MM.1S (cell line): ENCODE measurements at regions not wholly inside any gene's neighbourhood (a gene's known extent, or its start where the extent isn't known, plus 50 kb on each side); places are given as distances from the start of the nearest gene placed in this dataset.

Experiments used
- DNase-seq: peaks from one replicate; pipeline ENCODE4 v3.0.0-alpha.2; 2015
- H2AFZ ChIP-seq: fragments of 300-600 bp; sonication (generic); 2 replicates; pipeline ENCODE4 v1.6.0; 2016; ENCODE audit warnings: antibody characterized with exemption, low read length
- H3F3A ChIP-seq: fragments of 300-600 bp; sonication (generic); 2 replicates; pipeline ENCODE4 v1.6.1; 2016; ENCODE audit warnings: mild to moderate bottlenecking, antibody characterized with exemption, low read length, moderate library complexity, mixed read lengths; ENCODE audit not compliant: insufficient read depth
- H3K27ac ChIP-seq: fragments of 300-600 bp; sonication (generic); 2 replicates; pipeline ENCODE4 v1.5.1; 2016; ENCODE audit warnings: mild to moderate bottlenecking, low read length
- H3K27me3 ChIP-seq: fragments of 300-600 bp; sonication (generic); replicated peaks from 2 replicates; pipeline ENCODE4 v1.6.0; 2016; ENCODE audit warnings: low read length; ENCODE audit not compliant: insufficient read depth
- H3K36me3 ChIP-seq: fragments of 300-600 bp; sonication (generic); replicated peaks from 2 replicates; pipeline ENCODE4 v1.6.1; 2016; ENCODE audit warnings: mild to moderate bottlenecking, low read length, mixed read lengths; ENCODE audit not compliant: insufficient read depth
- H3K4me1 ChIP-seq: fragments of 300-600 bp; sonication (generic); 2 replicates; pipeline ENCODE4 v1.6.1; 2016; ENCODE audit warnings: low read length, mixed read lengths
- H3K4me2 ChIP-seq: fragments of 300-600 bp; sonication (generic); 2 replicates; pipeline ENCODE4 v1.6.0; 2016; ENCODE audit warnings: low read depth, low read length
- H3K4me3 ChIP-seq: fragments of 300-600 bp; sonication (generic); 2 replicates; pipeline ENCODE4 v1.5.1; 2016; ENCODE audit warnings: low read length, mixed read lengths
- H3K79me2 ChIP-seq: fragments of 300-600 bp; sonication (generic); 2 replicates; pipeline ENCODE4 v1.6.1; 2016; ENCODE audit warnings: mixed run types, low read length, mixed read lengths
- H3K9ac ChIP-seq: fragments of 300-600 bp; sonication (generic); 2 replicates; pipeline ENCODE4 v1.6.1; 2016; ENCODE audit warnings: low read length, mixed read lengths
- H3K9me2 ChIP-seq: fragments of 300-600 bp; sonication (generic); replicated peaks from 2 replicates; pipeline ENCODE4 v1.6.1; 2016; ENCODE audit warnings: mild to moderate bottlenecking, low read length, mixed read lengths; ENCODE audit not compliant: insufficient read depth
- H3K9me3 ChIP-seq: fragments of 300-600 bp; sonication (generic); replicated peaks from 2 replicates; pipeline ENCODE4 v1.6.1; 2016; ENCODE audit warnings: mild to moderate bottlenecking, low read length, mixed read lengths; ENCODE audit not compliant: insufficient read depth
- H4K20me1 ChIP-seq: fragments of 300-600 bp; sonication (generic); 2 replicates; pipeline ENCODE4 v1.6.1; 2016; ENCODE audit warnings: mild to moderate bottlenecking, low read length, moderate library complexity, mixed read lengths; ENCODE audit not compliant: insufficient read depth
- EZH2 ChIP-seq: fragments of 300-600 bp; sonication (generic); optimal IDR thresholded peaks from 2 replicates; pipeline ENCODE3; 2017; ENCODE audit warnings: low read depth, mild to moderate bottlenecking, antibody characterized with exemption, low read length, mixed read lengths
- EZH2phosphoT487 ChIP-seq: fragments of 300-600 bp; sonication (generic); IDR thresholded peaks from 2 replicates; pipeline ENCODE4 v1.6.1; 2018; ENCODE audit warnings: antibody characterized with exemption, low read length
- TF ChIP-seq, protein P1 (sequence below): fragments of 300-600 bp; sonication (generic); IDR thresholded peaks from 2 replicates; pipeline ENCODE4 v1.5.1; 2016; ENCODE audit warnings: antibody characterized with exemption, low read length, mixed read lengths

DNA sequence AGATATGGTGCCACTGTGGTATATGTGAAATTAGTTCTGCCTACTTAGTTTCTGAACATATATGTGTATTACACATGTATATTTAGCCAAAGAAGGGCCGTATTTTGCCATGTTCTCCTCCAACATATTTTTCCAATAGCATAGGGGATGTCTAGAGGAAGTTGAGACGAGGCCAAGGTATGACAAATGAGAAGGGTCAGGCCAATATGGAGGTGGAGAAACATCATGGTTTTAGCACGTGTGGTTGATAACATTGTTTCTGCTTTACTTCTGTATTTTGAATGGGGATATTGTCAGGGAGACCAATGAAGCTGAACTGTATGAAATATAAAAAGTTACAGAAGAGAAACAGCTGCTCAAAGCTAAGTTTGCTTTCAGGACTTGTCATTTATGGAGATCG lies 246.7 kb upstream of the TLL1 start:
- no peak for TF ChIP-seq EZH2
- no peak overlapping the region for H2AFZ ChIP-seq
- no peak overlapping the region for H3K4me2 ChIP-seq
- H3F3A ChIP-seq = no peaks in the 10 kb centered on the region
- no peaks in the 10 kb centered on the region for H3K36me3 ChIP-seq
- no peaks in the 10 kb centered on the region for H3K9me2 ChIP-seq
- H3K9me3 ChIP-seq = no peaks in the 10 kb centered on the region
- H3K4me3 ChIP-seq = no peak overlapping the region
- no peaks in the 10 kb centered on the region for H3K27me3 ChIP-seq
- DNase-seq = no peak
- H4K20me1 ChIP-seq = no peaks in the 10 kb centered on the region
- H3K27ac ChIP-seq = no peak overlapping the region
- no peak overlapping the region for H3K9ac ChIP-seq
- H3K4me1 ChIP-seq = no peaks in the 10 kb centered on the region
- no peaks in the 10 kb centered on the region for H3K79me2 ChIP-seq

- Histone ChIP-seq H3K9ac (no peak overlapping the region; the same call in 1 of the 2 replicates), H3K27me3 (no peaks in the 10 kb centered on the region), H2AFZ (peak overlapping the region; percentile 75), H4K20me1 (no peaks in the 10 kb centered on the region), H3K4me2 (peak overlapping the region; percentile 51; the same call in 1 of the 2 replicates), H3K9me3 (no peaks in the 10 kb centered on the region), H3K27ac (no peak overlapping the region), H3K4me3 (peak overlapping the region; percentile 46), H3K4me1 (no peaks in the 10 kb centered on the region), H3K79me2 (no peaks in the 10 kb centered on the region), H3K36me3 (no peaks in the 10 kb centered on the region), H3F3A (no peaks in the 10 kb centered on the region), H3K9me2 (no peaks in the 10 kb centered on the region)
- DNase-seq = no peak
- TF ChIP-seq EZH2 (no peak), EZH2phosphoT487 (no peak)
- TF ChIP-seq, protein P1, sequence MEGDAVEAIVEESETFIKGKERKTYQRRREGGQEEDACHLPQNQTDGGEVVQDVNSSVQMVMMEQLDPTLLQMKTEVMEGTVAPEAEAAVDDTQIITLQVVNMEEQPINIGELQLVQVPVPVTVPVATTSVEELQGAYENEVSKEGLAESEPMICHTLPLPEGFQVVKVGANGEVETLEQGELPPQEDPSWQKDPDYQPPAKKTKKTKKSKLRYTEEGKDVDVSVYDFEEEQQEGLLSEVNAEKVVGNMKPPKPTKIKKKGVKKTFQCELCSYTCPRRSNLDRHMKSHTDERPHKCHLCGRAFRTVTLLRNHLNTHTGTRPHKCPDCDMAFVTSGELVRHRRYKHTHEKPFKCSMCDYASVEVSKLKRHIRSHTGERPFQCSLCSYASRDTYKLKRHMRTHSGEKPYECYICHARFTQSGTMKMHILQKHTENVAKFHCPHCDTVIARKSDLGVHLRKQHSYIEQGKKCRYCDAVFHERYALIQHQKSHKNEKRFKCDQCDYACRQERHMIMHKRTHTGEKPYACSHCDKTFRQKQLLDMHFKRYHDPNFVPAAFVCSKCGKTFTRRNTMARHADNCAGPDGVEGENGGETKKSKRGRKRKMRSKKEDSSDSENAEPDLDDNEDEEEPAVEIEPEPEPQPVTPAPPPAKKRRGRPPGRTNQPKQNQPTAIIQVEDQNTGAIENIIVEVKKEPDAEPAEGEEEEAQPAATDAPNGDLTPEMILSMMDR = no peak
These were observed 245.9 kb upstream of the TLL1 start for GRCh38 chr4:165627128-165627527.

- no peaks in the 10 kb centered on the region for H3K27me3 ChIP-seq
- no peak for DNase-seq
- peak overlapping the region; percentile 75 for H2AFZ ChIP-seq
- no peaks in the 10 kb centered on the region for H3K36me3 ChIP-seq
- H3K9me3 ChIP-seq = no peaks in the 10 kb centered on the region
- peak overlapping the region; percentile 2; the same call in 1 of the 2 replicates for H3K9ac ChIP-seq
- peak overlapping the region; percentile 46 for H3K4me3 ChIP-seq
- no peaks in the 10 kb centered on the region for H3F3A ChIP-seq
- no peaks in the 10 kb centered on the region for H3K79me2 ChIP-seq
- H3K4me1 ChIP-seq = no peaks in the 10 kb centered on the region
- peak overlapping the region; percentile 51 for H3K4me2 ChIP-seq
- no peaks in the 10 kb centered on the region for H4K20me1 ChIP-seq
- H3K27ac ChIP-seq = no peak overlapping the region
- no peaks in the 10 kb centered on the region for H3K9me2 ChIP-seq
- no peak for TF ChIP-seq EZH2
- no peak for TF ChIP-seq EZH2phosphoT487
These were observed 245.5 kb upstream of the TLL1 start for GRCh38 chr4:165627548-165627947.

DNA sequence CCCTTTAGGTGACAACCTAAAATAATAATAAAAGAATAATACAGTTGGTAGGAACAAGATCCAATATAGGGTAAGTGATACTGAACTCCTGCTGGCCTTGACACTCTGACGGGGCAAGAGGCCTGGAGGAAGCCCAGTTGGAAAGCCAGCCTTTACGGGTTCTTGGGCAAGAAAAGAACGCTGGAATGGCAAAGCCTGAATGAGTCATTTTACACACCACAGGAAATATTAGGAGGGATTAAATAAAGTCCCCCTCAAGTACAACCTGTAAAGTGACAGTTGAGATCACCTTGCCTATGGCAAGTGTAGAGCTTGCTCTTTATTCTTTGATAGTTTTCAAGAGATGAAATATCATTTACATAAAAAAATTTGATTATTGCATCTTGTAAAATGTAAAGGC lies 244.5 kb upstream of the TLL1 start:
- Histone ChIP-seq H3K9ac (no peak overlapping the region), H3K4me1 (no peaks in the 10 kb centered on the region), H2AFZ (no peak overlapping the region), H3K27me3 (no peaks in the 10 kb centered on the region), H4K20me1 (no peaks in the 10 kb centered on the region), H3K27ac (no peak overlapping the region), H3K79me2 (no peaks in the 10 kb centered on the region), H3K4me2 (no peak overlapping the region), H3F3A (no peaks in the 10 kb centered on the region), H3K9me2 (no peaks in the 10 kb centered on the region), H3K9me3 (no peaks in the 10 kb centered on the region), H3K36me3 (no peaks in the 10 kb centered on the region), H3K4me3 (no peak overlapping the region)
- TF ChIP-seq EZH2phosphoT487 = no peak
- TF ChIP-seq, protein P1 = no peak
- TF ChIP-seq EZH2 = no peak
- no peak for DNase-seq
